H1 (cell line): ENCODE measurements at regions not wholly inside any gene's neighbourhood (a gene's known extent, or its start where the extent isn't known, plus 50 kb on each side); places are given as distances from the start of the nearest gene placed in this dataset.

Experiments used
- BCL11A ChIP-seq, 2 experiments: IDR thresholded peaks; one replicate each; pipeline ENCODE4 v1.6.1; 2011; ENCODE audit warnings: low read depth in 2 of 2, low read length in 2 of 2, mild to moderate bottlenecking in 2 of 2
- BRCA1 ChIP-seq: IDR thresholded peaks from 2 replicates; pipeline ENCODE4 v1.6.1; 2012; ENCODE audit warnings: low read depth, low read length, improper control_type of control experiment
- CBX5 ChIP-seq: fragments of 300-800, 300-1000 bp; sonication (generic); IDR thresholded peaks from 2 replicates; pipeline ENCODE4 v1.7.1; 2016; ENCODE audit warnings: antibody characterized with exemption, low read length, low read depth
- CBX8 ChIP-seq: fragments of 300-800, 300-1000 bp; sonication (generic); IDR thresholded peaks from 2 replicates; pipeline ENCODE4 v1.7.1; 2016; ENCODE audit warnings: low read depth, low read length, borderline replicate concordance
- CEBPB ChIP-seq: IDR thresholded peaks from 2 replicates; pipeline ENCODE4 v1.6.1; 2012; ENCODE audit warnings: low read depth, low read length
- FOSL1 ChIP-seq: IDR thresholded peaks from 2 replicates; pipeline ENCODE4 v1.6.1; 2011; ENCODE audit warnings: mild to moderate bottlenecking, low read depth, low read length, moderate library complexity; ENCODE audit not compliant: insufficient read depth
- HDAC6 ChIP-seq: IDR thresholded peaks from one replicate; pipeline ENCODE4 v1.7.1; 2012; ENCODE audit warnings: low read depth, mild to moderate bottlenecking, inconsistent platforms, low read length, moderate library complexity
- JUN ChIP-seq: IDR thresholded peaks from 2 replicates; pipeline ENCODE4 v1.6.1; 2011; ENCODE audit warnings: low read depth, mild to moderate bottlenecking, improper control_type of control experiment, low read length
- MAFK ChIP-seq: IDR thresholded peaks from 2 replicates; pipeline ENCODE4 v1.6.1; 2012; ENCODE audit warnings: low read depth, mild to moderate bottlenecking, improper control_type of control experiment, low read length
- NRF1 ChIP-seq: IDR thresholded peaks from 2 replicates; pipeline ENCODE4 v1.6.1; 2011; ENCODE audit warnings: mild to moderate bottlenecking, low read depth, low read length, improper control_type of control experiment
- PHF8 ChIP-seq: fragments of 200-600 bp; sonication (generic); conservative IDR thresholded peaks from 2 replicates; pipeline ENCODE4 v1.7.1; 2012; ENCODE audit warnings: low read depth, mild to moderate bottlenecking, inconsistent platforms, low read length, moderate library complexity
- POLR2A ChIP-seq, 2 experiments: IDR thresholded peaks; 1 replicate in 1 of 2; 2 replicates in 1 of 2; pipeline ENCODE4 v1.6.1; 2011; ENCODE audit warnings: low read depth in 2 of 2, low read length in 2 of 2, mild to moderate bottlenecking in 2 of 2; ENCODE audit errors: control extremely low read depth in 1 of 2
- SIN3A ChIP-seq, 2 experiments: IDR thresholded peaks in 1 of 2; conservative IDR thresholded peaks in 1 of 2; 2 replicates each; pipeline ENCODE4 v1.6.1; 2011 to 2012; ENCODE audit warnings: low read length in 2 of 2, improper control_type of control experiment in 1 of 2, low read depth in 1 of 2, mild to moderate bottlenecking in 1 of 2
- SP1 ChIP-seq: IDR thresholded peaks from 2 replicates; pipeline ENCODE4 v1.6.1; 2011; ENCODE audit warnings: low read depth, low read length
- SP2 ChIP-seq: IDR thresholded peaks from 2 replicates; pipeline ENCODE4 v1.6.1; 2012; ENCODE audit warnings: mild to moderate bottlenecking, low read length, inconsistent platforms
- SUZ12 ChIP-seq: fragments of 200-600 bp; sonication (generic); IDR thresholded peaks from 2 replicates; pipeline ENCODE4 v1.6.1; 2012; ENCODE audit warnings: mild to moderate bottlenecking, inconsistent platforms, low read length, moderate library complexity, mixed read lengths
- TCF12 ChIP-seq: IDR thresholded peaks from 2 replicates; pipeline ENCODE4 v1.6.1; 2011; ENCODE audit warnings: low read depth, mild to moderate bottlenecking, low read length
- TF ChIP-seq, protein P1 (sequence below): IDR thresholded peaks from 2 replicates; pipeline ENCODE4 v1.6.1; 2011; ENCODE audit warnings: low read length, improper control_type of control experiment
- TF ChIP-seq, protein P2 (sequence below): IDR thresholded peaks from 2 replicates; pipeline ENCODE4 v1.6.1; 2012; ENCODE audit warnings: inconsistent platforms
- TF ChIP-seq, protein P3 (sequence below): IDR thresholded peaks from 2 replicates; pipeline ENCODE4 v1.6.1; 2012; ENCODE audit warnings: low read length, inconsistent platforms
- TF ChIP-seq, protein P4 (sequence below): IDR thresholded peaks from 2 replicates; pipeline ENCODE4 v1.6.1; 2012; ENCODE audit warnings: inconsistent platforms

DNA sequence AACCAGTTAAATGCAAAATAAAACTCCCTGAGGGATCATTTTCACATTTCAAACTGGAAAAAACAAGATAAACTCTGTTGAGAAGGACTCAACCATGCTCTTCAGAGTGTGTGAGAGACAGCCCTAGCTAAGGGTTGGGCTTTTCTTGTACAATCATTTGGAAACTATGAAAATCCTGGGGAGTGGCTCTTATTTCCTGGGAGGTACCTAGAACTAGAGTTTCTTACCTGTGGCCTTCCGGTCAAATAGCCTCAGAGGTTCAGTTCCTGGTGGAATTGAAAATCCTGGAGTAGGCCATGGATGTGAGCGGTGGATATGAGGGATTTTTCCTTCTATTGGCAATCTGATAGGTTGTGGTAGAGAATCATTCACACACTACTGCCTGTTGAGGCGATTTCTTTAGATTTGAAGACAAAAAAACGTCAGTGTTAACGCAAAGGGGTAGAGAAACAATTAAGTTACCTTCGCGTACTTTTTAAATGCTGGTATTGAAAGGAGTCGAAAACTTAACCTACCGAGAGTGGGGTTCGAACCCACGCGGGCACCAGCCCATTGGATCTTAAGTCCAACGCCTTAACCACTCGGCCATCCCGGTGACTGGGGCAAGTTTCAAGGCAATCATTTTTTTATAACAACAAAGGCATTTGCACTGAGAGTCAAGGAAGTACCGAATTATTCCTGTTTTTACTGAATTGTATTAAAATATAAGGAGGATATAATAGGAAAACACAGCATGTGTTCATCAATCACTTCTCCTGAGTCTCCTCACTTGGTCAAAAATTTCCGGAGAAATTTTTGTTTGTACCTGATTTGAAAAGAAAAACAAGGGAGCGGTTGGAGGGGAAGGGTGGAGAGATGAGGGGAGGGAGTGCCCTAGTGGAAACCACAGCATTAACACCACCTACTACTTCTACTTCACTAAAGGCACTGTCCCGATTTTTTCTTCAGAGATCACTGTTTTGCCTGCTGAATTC is 191.3 kb downstream of the OR2B2 start (continued):
- TF ChIP-seq JUN (no peak), TCF12 (no peak), SIN3A (conservative IDR thresholded peaks at IDR 0.05 in 1 of 2, IDR thresholded peaks at IDR 0.05 in 1 of 2; ENCODE audit: low read depth in 1 of 2, low read length in 2 of 2) (no peak), SP1 (no peak), CBX8 (no peak), PHF8 (no peak), POLR2A (IDR thresholded peaks at IDR 0.05; ENCODE audit: control extremely low read depth in 1 of 2, low read depth in 2 of 2, low read length in 2 of 2) (no peak), CBX5 (no peak), SUZ12 (no peak), HDAC6 (no peak), NRF1 (peak; percentile 24; the same call in 1 of the 2 replicates), FOSL1 (no peak), BCL11A (IDR thresholded peaks at IDR 0.05; ENCODE audit: low read depth in 2 of 2, low read length in 2 of 2) (no peak), MAFK (no peak), SP2 (no peak), BRCA1 (no peak), CEBPB (0 out of 2 replicates have a peak, but pooled peaks have one; percentile 16)
- TF ChIP-seq, protein P1, sequence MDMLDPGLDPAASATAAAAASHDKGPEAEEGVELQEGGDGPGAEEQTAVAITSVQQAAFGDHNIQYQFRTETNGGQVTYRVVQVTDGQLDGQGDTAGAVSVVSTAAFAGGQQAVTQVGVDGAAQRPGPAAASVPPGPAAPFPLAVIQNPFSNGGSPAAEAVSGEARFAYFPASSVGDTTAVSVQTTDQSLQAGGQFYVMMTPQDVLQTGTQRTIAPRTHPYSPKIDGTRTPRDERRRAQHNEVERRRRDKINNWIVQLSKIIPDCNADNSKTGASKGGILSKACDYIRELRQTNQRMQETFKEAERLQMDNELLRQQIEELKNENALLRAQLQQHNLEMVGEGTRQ = no peak
- TF ChIP-seq, protein P2, sequence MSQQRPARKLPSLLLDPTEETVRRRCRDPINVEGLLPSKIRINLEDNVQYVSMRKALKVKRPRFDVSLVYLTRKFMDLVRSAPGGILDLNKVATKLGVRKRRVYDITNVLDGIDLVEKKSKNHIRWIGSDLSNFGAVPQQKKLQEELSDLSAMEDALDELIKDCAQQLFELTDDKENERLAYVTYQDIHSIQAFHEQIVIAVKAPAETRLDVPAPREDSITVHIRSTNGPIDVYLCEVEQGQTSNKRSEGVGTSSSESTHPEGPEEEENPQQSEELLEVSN = no peak
- TF ChIP-seq, protein P3, sequence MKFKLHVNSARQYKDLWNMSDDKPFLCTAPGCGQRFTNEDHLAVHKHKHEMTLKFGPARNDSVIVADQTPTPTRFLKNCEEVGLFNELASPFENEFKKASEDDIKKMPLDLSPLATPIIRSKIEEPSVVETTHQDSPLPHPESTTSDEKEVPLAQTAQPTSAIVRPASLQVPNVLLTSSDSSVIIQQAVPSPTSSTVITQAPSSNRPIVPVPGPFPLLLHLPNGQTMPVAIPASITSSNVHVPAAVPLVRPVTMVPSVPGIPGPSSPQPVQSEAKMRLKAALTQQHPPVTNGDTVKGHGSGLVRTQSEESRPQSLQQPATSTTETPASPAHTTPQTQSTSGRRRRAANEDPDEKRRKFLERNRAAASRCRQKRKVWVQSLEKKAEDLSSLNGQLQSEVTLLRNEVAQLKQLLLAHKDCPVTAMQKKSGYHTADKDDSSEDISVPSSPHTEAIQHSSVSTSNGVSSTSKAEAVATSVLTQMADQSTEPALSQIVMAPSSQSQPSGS = peak; percentile 63; the same call in 1 of the 2 replicates
- TF ChIP-seq, protein P4, sequence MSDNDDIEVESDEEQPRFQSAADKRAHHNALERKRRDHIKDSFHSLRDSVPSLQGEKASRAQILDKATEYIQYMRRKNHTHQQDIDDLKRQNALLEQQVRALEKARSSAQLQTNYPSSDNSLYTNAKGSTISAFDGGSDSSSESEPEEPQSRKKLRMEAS = peak; percentile 12; the same call in 1 of the 2 replicates
